ENCODE measurements at regions not wholly inside any gene's neighbourhood (a gene's known extent, or its start where the extent isn't known, plus 50 kb on each side); places are given as distances from the start of the nearest gene placed in this dataset.

DNA sequence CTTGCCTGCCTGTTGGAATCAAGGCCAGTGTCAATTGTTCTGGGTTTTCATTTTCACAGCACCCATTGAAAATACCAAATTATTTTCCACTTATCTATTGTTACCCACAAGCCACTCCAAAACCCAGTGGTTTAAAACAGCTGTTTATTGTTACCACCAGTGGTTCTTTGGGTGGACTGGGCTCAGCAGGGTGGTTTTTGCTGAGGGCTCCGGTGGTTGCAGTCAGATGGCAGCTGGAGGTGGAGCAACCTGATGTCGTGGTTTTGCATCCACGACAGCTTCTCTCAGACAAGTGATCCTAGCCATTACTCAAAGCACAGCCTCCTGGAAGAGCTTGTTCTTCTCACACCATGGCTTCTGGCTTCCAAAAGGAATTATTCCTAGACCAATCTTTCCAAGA is 235.1 kb upstream of the ADARB2 start:
- DNase-seq (ENCODE audit: low spot score), result no peak
- H3K36me3 ChIP-seq (replicated peaks in 1 of 2; ENCODE audit: control insufficient read depth in 2 of 2, insufficient read depth in 2 of 2, low read length in 2 of 2), result no peaks in the 10 kb centered on the region
- H2BK15ac ChIP-seq (ENCODE audit: low read length), result no peak overlapping the region
- H3K18ac ChIP-seq (ENCODE audit: low read length), result no peak overlapping the region
- no peak overlapping the region for H2AFZ ChIP-seq (ENCODE audit: low read length)
- no peaks in the 10 kb centered on the region for H3K27me3 ChIP-seq (ENCODE audit: control insufficient read depth in 3 of 3, insufficient read depth in 3 of 3, low read depth in 1 of 3, low read length in 3 of 3)
- H3K4me3 ChIP-seq (ENCODE audit: low read length in 2 of 2), result no peak overlapping the region
- H3K4ac ChIP-seq (ENCODE audit: low read length), result no peak overlapping the region
- no CpG with 5 or more reads among the region's 3 CpGs for WGBS, 2 donors (ENCODE audit: extremely low coverage in 2 of 2, insufficient read length in 2 of 2, insufficient replicate concordance in 1 of 2)
- no peak overlapping the region for H2AK5ac ChIP-seq (ENCODE audit: low read depth, low read length)
- H3K23ac ChIP-seq (ENCODE audit: low read depth, low read length, poor library complexity), result no peak overlapping the region
- no peaks in the 10 kb centered on the region for H3K4me1 ChIP-seq (ENCODE audit: control insufficient read depth in 2 of 2, insufficient read depth in 1 of 2, low read depth in 1 of 2, low read length in 2 of 2)
- no peak overlapping the region for H2BK120ac ChIP-seq (ENCODE audit: low read depth, low read length)
- H3K9ac ChIP-seq (ENCODE audit: low read depth, low read length, poor library complexity), result no peak overlapping the region
- H2BK5ac ChIP-seq (ENCODE audit: low read length), result no peak overlapping the region
- no peak overlapping the region for H2BK12ac ChIP-seq (ENCODE audit: low read length)
- H3K27ac ChIP-seq (replicated peaks; ENCODE audit: low read length), result no peak overlapping the region
- no peak overlapping the region for H3K14ac ChIP-seq (ENCODE audit: low read length)
- H3K9me3 ChIP-seq (replicated peaks in 1 of 2; ENCODE audit: control insufficient read depth in 2 of 2, insufficient read depth in 1 of 2, low read depth in 1 of 2, low read length in 2 of 2), result no peaks in the 10 kb centered on the region
- H3K4me2 ChIP-seq (ENCODE audit: insufficient read depth, low read length, poor library complexity, severe bottlenecking), result no peak overlapping the region
- no peak overlapping the region for H4K91ac ChIP-seq (ENCODE audit: low read depth, low read length, poor library complexity)
- no peaks in the 10 kb centered on the region for H3K79me1 ChIP-seq (ENCODE audit: low read depth, low read length)
- no peak overlapping the region for H4K8ac ChIP-seq (ENCODE audit: low read depth, low read length)

DNA sequence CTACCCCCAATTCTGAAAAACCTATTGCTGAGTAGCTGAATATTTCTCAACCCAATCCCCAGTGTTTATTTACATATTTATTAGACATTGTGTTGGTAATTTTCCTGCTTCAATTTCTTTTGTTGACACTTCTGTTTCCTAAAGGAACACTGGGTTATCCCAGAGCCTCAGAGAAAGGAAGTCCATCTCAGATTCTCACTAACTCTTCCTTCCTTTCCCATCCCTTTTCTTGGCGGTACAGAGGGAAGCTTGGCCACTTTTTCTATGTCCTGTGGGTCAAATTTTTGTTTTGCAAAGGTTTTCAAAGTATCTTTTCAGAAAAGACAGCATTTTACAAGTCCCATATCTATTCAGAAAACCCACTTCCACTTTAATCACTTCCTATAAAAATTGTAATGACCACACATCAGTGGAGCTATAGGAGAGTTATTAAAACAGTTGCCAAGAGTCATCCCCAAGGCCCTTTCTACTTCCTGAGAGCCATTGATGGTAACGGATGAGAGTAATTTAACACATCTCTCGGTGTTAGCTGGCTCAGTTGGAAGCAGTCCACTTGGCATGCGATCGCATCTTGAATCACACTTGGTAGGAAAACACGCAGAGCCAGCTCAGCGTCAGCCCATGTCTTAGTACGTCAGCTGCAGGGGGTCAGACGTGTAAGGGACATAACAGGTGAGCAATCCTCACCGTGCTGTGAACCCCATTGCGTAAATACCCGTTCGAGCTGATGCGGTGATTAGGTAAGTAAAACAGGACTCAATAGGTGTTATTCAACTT is 231.1 kb upstream of the ADARB2 start:
- no peak overlapping the region for H3K4me2 ChIP-seq (ENCODE audit: insufficient read depth, low read length, poor library complexity, severe bottlenecking)
- no peak overlapping the region for H3K4ac ChIP-seq (ENCODE audit: low read length)
- H2AFZ ChIP-seq (ENCODE audit: low read length), result no peak overlapping the region
- no peaks in the 10 kb centered on the region for H3K79me1 ChIP-seq (ENCODE audit: low read depth, low read length)
- H3K27me3 ChIP-seq (ENCODE audit: control insufficient read depth in 3 of 3, insufficient read depth in 3 of 3, low read depth in 1 of 3, low read length in 3 of 3), result no peaks in the 10 kb centered on the region
- H3K23ac ChIP-seq (ENCODE audit: low read depth, low read length, poor library complexity), result no peak overlapping the region
- no peaks in the 10 kb centered on the region for H3K9me3 ChIP-seq (replicated peaks in 1 of 2; ENCODE audit: control insufficient read depth in 2 of 2, insufficient read depth in 1 of 2, low read depth in 1 of 2, low read length in 2 of 2)
- no peak overlapping the region for H4K8ac ChIP-seq (ENCODE audit: low read depth, low read length)
- H2BK5ac ChIP-seq (ENCODE audit: low read length), result no peak overlapping the region
- no peak overlapping the region for H3K4me3 ChIP-seq (ENCODE audit: low read length in 2 of 2)
- no peak overlapping the region for H3K9ac ChIP-seq (ENCODE audit: low read depth, low read length, poor library complexity)
- H2BK12ac ChIP-seq (ENCODE audit: low read length), result no peak overlapping the region
- H4K91ac ChIP-seq (ENCODE audit: low read depth, low read length, poor library complexity), result no peak overlapping the region
- no peak overlapping the region for H2BK120ac ChIP-seq (ENCODE audit: low read depth, low read length)
- no CpG with 5 or more reads among the region's 14 CpGs for WGBS, 2 donors (ENCODE audit: extremely low coverage in 2 of 2, insufficient read length in 2 of 2, insufficient replicate concordance in 1 of 2)
- no peaks in the 10 kb centered on the region for H3K36me3 ChIP-seq (replicated peaks in 1 of 2; ENCODE audit: control insufficient read depth in 2 of 2, insufficient read depth in 2 of 2, low read length in 2 of 2)
- no peaks in the 10 kb centered on the region for H3K4me1 ChIP-seq (ENCODE audit: control insufficient read depth in 2 of 2, insufficient read depth in 1 of 2, low read depth in 1 of 2, low read length in 2 of 2)
- no peak overlapping the region for H2AK5ac ChIP-seq (ENCODE audit: low read depth, low read length)
- no peak overlapping the region for H2BK15ac ChIP-seq (ENCODE audit: low read length)
- H3K27ac ChIP-seq (replicated peaks; ENCODE audit: low read length), result no peak overlapping the region
- no peak overlapping the region for H3K18ac ChIP-seq (ENCODE audit: low read length)
- DNase-seq (ENCODE audit: low spot score), result no peak
- no peak overlapping the region for H3K14ac ChIP-seq (ENCODE audit: low read length)

DNA sequence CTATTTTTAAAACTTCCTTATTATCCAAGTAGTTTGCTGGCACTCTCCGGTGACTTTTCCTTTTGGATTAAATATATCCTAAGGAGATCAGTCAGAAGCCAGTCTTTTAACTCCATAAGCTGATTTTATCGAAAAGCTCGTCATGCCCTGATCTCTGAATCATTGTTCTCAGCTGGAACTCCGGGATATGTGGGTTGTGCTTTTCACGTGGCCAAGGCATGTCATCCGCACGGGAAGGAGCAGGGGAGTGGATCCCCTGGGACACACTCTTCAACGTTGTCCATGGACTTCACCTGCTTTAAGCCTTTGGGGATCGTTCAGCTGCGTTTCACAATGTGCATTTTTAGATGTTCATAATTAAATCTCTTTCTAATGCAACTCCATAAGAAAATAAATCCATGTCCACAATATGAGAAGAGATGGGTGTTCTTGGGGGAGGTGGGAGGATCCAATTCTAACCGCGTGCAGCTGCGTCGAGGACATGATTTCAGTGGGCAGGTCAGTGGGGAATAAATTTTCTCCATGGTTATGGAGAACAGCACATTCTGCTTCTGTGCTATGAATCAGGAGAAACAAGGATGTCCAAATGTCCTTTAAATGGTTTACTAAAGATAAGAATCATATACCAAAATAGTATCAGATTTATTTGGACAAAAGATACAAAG is 229.5 kb upstream of the ADARB2 start:
- Histone ChIP-seq H3K4me3 (ENCODE audit: low read length in 2 of 2) (no peak overlapping the region), H3K79me1 (ENCODE audit: low read depth, low read length) (no peaks in the 10 kb centered on the region)
- WGBS, 2 donors (ENCODE audit: extremely low coverage in 2 of 2, insufficient read length in 2 of 2, insufficient replicate concordance in 1 of 2), result no CpG with 5 or more reads among the region's 14 CpGs

DNA sequence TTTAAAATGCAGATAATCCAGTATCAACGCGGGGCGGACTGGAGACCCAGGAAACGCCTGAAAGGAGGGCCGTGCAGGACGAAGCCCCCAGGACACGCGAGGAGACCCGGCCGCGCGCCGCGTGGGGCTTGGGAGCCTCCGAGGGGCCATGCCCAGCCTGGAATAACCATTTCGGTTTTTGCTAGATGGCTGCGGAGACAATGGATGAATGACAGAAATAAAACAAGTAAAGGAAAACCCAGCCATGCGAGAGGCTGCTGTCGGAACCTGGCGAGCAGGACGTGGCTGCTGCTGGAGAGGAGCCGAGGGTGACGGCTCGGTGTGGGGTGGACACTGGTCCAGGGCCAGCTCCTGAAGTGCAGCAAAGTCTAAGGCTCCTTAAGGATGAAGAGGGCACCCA is 227.2 kb upstream of the ADARB2 start:
- no peak overlapping the region for H2BK12ac ChIP-seq (ENCODE audit: low read length)
- H3K18ac ChIP-seq (ENCODE audit: low read length), result no peak overlapping the region
- no peak overlapping the region for H3K9ac ChIP-seq (ENCODE audit: low read depth, low read length, poor library complexity)
- H4K91ac ChIP-seq (ENCODE audit: low read depth, low read length, poor library complexity), result no peak overlapping the region
- H2AK5ac ChIP-seq (ENCODE audit: low read depth, low read length), result no peak overlapping the region
- no CpG with 5 or more reads among the region's 24 CpGs for WGBS, 2 donors (ENCODE audit: extremely low coverage in 2 of 2, insufficient read length in 2 of 2, insufficient replicate concordance in 1 of 2)
- H3K14ac ChIP-seq (ENCODE audit: low read length), result no peak overlapping the region
- H2BK120ac ChIP-seq (ENCODE audit: low read depth, low read length), result no peak overlapping the region
- H3K79me1 ChIP-seq (ENCODE audit: low read depth, low read length), result no peaks in the 10 kb centered on the region
- no peak overlapping the region for H2AFZ ChIP-seq (ENCODE audit: low read length)
- no peak for DNase-seq (ENCODE audit: low spot score)
- H3K23ac ChIP-seq (ENCODE audit: low read depth, low read length, poor library complexity), result no peak overlapping the region
- H3K27me3 ChIP-seq (ENCODE audit: control insufficient read depth in 3 of 3, insufficient read depth in 3 of 3, low read depth in 1 of 3, low read length in 3 of 3), result no peaks in the 10 kb centered on the region
- H3K4me1 ChIP-seq (ENCODE audit: control insufficient read depth in 2 of 2, insufficient read depth in 1 of 2, low read depth in 1 of 2, low read length in 2 of 2), result no peaks in the 10 kb centered on the region
- H2BK5ac ChIP-seq (ENCODE audit: low read length), result no peak overlapping the region
- H3K9me3 ChIP-seq (replicated peaks in 1 of 2; ENCODE audit: control insufficient read depth in 2 of 2, insufficient read depth in 1 of 2, low read depth in 1 of 2, low read length in 2 of 2), result no peaks in the 10 kb centered on the region
- H4K8ac ChIP-seq (ENCODE audit: low read depth, low read length), result no peak overlapping the region
- H3K4me2 ChIP-seq (ENCODE audit: insufficient read depth, low read length, poor library complexity, severe bottlenecking), result no peak overlapping the region
- H3K27ac ChIP-seq (replicated peaks; ENCODE audit: low read length), result no peak overlapping the region
- no peak overlapping the region for H2BK15ac ChIP-seq (ENCODE audit: low read length)
- H3K36me3 ChIP-seq (replicated peaks in 1 of 2; ENCODE audit: control insufficient read depth in 2 of 2, insufficient read depth in 2 of 2, low read length in 2 of 2), result no peaks in the 10 kb centered on the region
- no peak overlapping the region for H3K4ac ChIP-seq (ENCODE audit: low read length)
- no peak overlapping the region for H3K4me3 ChIP-seq (ENCODE audit: low read length in 2 of 2)

More for the DNA sequence above, 229.5 kb upstream of the ADARB2 start:
- no peak overlapping the region for H3K27ac ChIP-seq (replicated peaks; ENCODE audit: low read length)
- DNase-seq (ENCODE audit: low spot score), result no peak
- no peak overlapping the region for H2BK5ac ChIP-seq (ENCODE audit: low read length)
- H3K36me3 ChIP-seq (replicated peaks in 1 of 2; ENCODE audit: control insufficient read depth in 2 of 2, insufficient read depth in 2 of 2, low read length in 2 of 2), result no peaks in the 10 kb centered on the region
- H3K18ac ChIP-seq (ENCODE audit: low read length), result no peak overlapping the region
- no peak overlapping the region for H3K4me2 ChIP-seq (ENCODE audit: insufficient read depth, low read length, poor library complexity, severe bottlenecking)
- no peak overlapping the region for H3K9ac ChIP-seq (ENCODE audit: low read depth, low read length, poor library complexity)
- H4K91ac ChIP-seq (ENCODE audit: low read depth, low read length, poor library complexity), result no peak overlapping the region
- no peak overlapping the region for H2AK5ac ChIP-seq (ENCODE audit: low read depth, low read length)
- no peak overlapping the region for H2BK120ac ChIP-seq (ENCODE audit: low read depth, low read length)
- H3K23ac ChIP-seq (ENCODE audit: low read depth, low read length, poor library complexity), result no peak overlapping the region
- no peaks in the 10 kb centered on the region for H3K4me1 ChIP-seq (ENCODE audit: control insufficient read depth in 2 of 2, insufficient read depth in 1 of 2, low read depth in 1 of 2, low read length in 2 of 2)
- H3K9me3 ChIP-seq (replicated peaks in 1 of 2; ENCODE audit: control insufficient read depth in 2 of 2, insufficient read depth in 1 of 2, low read depth in 1 of 2, low read length in 2 of 2), result no peaks in the 10 kb centered on the region
- H3K4ac ChIP-seq (ENCODE audit: low read length), result no peak overlapping the region
- no peak overlapping the region for H2BK15ac ChIP-seq (ENCODE audit: low read length)
- no peak overlapping the region for H2AFZ ChIP-seq (ENCODE audit: low read length)
- no peak overlapping the region for H3K14ac ChIP-seq (ENCODE audit: low read length)
- H2BK12ac ChIP-seq (ENCODE audit: low read length), result no peak overlapping the region
- H4K8ac ChIP-seq (ENCODE audit: low read depth, low read length), result no peak overlapping the region
- H3K27me3 ChIP-seq (ENCODE audit: control insufficient read depth in 3 of 3, insufficient read depth in 3 of 3, low read depth in 1 of 3, low read length in 3 of 3), result no peaks in the 10 kb centered on the region
